DMS79 treated with DMSO at 0.1 percent for 48 hours (cell line): ENCODE measurements at regions not wholly inside any gene's neighbourhood (a gene's known extent, or its start where the extent isn't known, plus 50 kb on each side); places are given as distances from the start of the nearest gene placed in this dataset.

Experiments
- DNase-seq: peaks from one replicate; lab custom pipeline; 2025; lab: John Stamatoyannopoulos, UW

DNA sequence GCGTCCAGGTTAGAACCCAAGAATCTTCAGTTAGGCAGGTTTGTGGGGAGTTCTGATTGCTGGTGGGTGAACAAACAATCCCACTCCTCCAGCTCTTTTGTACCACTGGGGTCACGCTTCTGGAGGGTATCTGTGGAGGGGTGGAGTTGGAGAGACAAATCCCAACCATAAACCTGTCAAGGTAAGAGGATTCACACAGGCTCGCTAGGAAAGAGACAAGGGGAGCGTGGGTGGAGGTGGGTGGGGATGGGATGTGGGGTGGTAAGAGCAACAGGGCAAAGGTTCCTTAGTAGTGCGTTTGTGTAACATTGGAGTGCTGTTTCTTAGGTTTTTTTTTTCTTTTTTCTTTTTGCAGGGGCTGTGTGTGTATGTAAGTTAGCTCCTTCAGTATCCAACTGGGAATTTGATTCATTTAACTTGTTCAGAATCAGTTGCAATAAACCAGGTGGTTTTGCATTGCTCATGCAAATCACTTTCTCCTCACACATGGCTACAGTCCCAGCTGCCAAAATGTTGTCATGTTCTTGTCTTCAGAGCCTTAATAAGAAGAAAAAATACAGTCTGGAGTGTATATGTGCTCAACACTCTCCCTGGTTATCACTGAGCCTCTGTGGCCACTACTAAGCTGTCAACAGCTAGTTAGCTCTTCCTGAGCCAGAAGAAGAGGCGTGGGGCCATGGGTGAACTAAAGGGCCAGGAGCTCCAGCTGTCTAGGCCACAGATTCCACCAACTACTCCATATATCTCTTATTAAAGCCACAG, 164.0 kb upstream of the RAD23B start:
- no peak for DNase-seq

DNA sequence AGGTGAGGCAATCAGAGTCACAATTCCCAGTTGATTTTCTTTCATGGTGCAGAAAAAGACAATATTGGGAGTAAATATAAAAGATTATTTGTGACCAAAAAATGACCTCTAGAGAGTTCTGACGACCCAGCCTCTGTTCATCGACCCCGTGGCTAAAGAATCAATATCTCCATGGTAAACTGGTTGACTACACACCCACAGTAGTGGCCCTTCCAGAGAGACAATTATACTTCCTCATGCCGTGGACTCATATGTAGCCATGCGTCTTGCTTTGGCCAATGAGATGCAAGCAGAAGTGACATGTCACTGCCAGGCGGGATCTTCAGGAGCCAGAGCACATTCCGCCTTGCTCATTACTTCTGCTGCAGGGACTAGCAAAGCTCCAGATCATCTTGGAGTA, 163.3 kb upstream of the RAD23B start:
- no peak for DNase-seq

DNA sequence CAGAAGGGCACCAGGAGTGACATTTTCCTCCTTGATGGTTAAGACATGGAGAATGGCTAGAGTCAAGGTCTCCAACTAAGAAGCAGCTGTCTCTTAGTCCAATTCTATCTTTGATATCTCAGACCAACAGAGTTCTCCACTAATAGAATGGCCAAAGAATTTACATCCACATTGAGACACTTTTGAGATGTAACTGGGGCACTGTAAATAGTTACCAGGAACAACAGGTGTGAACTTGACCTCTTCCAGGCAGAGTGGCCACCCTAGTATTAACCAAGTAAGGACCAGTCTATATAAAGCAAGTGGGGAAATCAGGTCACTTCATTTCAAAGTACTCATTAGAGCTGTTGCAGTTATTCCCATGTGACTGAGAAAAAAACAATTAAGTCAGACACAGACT, 159.7 kb upstream of the RAD23B start:
- DNase-seq = no peak

DNA sequence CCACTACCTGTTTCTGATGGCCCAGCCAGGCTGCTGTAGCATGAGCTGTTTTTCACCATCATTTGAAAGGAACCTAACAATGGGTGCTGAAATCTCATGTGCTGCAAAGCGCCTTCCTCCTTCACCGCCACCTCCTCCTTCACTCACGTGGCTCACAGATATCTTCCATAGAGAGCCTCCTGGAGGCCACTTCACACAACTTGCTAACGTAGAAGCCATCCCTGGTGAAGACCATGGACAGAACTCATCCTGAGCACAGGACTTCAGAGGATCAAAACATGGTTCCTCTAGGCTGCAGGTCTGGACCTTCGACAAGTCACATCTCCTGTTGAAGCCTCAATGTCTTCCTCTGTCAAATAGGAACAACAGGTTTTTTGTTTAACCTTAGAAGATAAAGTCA, 155.5 kb upstream of the RAD23B start:
- no peak for DNase-seq

DNA sequence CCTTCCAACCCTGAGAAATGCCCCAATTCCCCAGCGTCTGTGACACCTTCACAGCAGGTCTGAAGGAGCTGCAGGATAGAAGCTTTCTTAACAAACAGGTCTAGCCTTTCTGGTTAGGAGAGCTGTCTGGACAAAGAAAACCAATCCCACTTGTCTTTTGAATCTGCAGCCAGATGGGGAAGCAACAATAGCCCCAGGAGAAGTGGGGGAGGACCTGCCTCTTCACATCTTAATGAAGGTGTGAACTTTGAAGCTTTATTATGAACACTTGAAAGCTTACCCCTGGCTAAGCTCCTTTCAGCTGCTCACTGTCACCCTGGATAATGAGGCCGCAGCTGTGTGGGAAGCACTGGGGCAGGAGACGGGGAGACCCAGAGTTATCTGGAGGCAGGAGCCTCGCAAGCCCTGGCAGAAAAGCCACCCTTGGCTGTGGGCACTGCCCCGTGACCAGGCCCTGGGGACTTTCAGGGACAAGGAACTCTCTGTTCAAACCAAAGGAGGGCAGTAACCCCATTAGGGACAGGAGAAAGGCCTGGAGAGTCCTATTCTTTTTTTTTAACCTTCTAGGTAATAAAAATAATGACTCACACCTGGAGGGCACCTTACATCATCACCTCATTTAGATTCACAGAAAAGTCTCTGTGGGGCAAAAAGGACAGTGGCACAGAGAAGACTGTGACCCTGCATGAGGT, 151.8 kb upstream of the RAD23B start:
- peak; percentile 51 for DNase-seq

DNA sequence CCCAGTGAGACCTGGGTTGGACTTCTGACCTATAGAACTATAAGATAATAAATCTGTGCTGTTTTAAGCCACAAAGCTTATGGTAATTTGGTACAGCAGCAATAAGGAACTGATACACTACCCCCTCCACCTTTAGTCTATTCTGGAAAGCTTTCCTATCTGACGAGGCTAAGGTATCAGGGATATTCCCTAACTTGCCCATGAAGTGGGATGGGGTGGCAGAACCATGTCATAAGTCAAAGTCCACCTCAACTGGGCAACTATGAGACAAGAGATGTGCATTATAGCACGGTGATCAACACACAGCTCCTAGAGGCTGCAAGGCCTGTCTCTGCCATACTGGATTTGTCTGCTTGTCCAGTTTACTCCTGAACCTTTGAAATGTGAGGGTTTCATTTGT, 146.8 kb upstream of the RAD23B start:
- no peak for DNase-seq

DNA sequence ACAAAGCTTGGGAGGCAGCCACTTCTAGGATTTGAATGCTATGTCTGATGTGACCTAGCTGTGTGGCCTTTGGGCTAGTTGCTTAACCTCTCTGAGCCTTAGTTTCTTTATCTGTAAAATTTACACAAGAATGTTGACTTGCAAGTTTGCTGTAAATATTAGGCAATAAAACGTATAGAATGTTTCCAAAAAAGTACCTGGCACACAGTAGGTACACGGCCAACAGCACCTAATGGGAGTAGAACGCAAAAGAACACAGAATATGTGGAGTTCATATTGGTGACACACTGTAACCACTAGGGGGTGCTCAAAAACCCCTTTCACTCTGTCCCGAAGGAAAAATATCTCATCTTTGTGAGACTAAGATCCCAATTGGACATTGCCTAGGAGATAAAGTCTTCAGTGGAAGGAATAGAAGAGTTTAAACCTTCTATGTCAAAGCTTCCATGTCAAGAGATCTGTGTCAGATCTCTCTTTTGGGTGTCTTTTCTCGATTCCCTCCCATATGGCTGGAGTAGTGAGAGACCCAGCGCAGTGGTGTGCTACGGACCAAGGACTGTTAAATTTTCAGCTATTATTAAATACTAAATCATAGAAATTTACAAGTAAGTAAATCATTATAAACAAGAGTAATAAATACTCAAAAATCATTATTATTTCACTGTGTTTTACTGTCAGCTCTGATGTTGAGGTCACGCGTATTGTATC, 145.4 kb upstream of the RAD23B start:
- no peak for DNase-seq

DNA sequence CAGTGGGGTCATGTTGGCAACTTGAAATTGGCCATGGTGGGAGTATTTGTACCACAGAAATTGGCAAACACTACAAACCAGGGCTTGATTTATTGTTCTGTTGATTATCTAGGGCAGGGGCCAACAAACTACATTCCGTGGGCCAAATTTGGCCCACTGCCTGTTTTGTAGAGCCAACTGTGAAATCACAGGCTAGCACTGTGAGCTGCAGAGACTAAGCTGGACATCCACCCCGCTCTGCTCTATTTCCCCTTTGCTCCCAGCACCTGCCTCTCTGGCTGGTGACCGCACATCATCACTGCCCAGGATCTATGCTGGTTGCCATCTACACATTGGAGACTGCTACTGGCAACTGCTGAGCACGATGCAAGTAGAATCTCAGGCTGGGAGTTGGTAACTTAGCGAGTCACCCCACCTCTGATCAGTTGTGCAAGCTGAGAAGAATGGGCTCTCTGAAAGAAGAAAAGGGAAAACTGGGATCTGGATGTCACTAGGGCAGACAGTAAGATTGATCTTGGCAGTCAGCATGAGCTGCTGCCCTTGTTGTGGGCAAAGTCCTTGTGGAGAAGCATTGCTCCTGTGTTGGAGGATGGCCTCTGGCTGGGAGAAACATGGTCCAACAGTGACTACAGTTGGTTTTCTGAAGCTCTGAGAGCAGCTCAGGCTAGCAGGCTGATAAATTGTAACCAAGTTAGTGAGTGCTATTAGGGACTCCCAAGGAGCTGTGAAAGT, 144.7 kb upstream of the RAD23B start:
- DNase-seq = no peak

DNA sequence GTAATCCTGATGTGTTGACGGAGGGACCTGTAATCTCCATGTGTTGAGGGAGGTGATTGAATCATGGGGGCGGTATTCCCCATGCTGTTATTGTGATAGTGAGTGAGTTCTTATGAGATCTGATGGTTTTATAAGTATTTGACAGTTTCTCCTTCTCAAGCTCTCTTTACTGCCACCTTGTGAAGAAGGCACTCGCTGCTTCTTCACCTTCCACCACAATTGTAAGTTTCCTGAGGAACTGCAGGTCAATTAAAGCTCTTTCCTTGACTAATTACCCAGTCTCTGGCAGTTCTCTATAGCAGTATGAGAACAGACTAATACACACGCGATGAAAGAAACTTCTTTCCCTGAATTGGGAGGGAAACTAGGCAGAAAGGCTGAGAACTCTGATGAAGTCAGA, 141.1 kb upstream of the RAD23B start:
- DNase-seq = no peak

DNA sequence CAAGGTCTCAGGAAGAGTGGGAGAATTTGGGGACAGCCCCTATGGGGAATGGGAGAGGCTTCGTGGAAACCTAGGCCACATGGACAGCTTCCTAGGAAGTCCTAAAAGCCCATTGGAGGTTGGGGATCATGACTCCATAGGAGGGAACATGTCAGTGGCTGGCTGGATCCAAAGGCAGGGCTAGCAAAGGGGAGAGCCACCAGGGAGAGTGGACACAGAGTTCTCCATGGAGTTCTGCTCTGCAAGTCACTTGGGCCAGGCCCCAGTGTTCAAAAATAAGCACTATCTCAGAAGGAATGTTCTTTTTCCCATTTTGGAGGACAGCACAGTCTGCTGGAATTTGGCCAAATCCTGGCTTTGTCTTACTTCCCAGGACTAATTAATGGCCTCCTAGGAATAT, 140.6 kb upstream of the RAD23B start:
- DNase-seq = no peak

DNA sequence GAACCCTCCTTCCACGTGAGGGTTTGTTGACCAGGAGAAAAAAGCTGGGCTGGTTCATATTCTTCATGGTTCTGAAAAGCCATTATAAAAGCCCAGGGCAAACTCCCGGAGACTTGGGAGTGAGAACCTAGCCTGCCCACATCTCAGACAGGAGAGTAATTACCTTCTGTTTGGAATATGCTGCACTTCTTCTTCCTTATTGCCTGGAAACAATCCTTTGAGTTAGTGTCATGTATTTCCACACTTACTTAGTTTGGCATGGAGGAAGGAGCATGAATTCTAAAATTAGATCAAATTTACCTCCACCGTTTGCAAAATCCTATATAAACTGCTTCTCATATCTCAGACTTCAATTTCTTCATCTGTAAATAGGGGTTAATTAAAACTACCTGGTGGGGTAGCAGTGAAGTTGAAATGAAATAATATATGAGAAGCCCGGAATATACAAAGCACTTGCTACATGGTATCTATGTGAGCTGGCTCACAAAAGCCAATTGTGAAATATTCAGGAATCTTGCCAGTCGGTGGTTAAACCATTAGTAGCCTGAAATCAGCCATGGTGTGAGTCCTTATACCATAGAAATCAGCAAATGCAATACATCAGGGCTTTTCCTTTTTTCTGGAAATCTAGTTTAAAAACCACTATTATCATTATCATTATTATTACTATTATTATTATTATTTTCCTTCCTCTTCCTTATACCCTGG, 140.0 kb upstream of the RAD23B start:
- no peak for DNase-seq

DNA sequence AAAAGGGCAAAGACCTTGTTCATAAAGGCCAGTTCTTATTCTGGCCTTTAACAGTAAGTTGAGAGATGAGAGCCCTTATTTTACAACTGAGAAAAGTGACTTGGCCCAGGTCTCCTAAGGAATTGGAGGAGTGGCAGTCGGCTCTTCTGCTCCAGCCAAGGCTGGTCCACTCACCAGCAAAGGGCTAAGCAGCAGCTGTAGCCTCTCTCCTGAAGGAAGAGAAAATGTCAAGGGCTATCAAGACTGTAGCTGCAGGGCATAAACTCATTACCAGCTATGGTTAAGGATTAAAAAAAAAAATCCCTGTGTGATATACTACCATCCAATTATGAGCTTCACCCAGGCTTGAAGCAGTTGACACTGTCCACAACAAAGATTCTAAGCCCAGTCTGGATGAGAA, 138.6 kb upstream of the RAD23B start:
- peak; percentile 50 for DNase-seq

DNA sequence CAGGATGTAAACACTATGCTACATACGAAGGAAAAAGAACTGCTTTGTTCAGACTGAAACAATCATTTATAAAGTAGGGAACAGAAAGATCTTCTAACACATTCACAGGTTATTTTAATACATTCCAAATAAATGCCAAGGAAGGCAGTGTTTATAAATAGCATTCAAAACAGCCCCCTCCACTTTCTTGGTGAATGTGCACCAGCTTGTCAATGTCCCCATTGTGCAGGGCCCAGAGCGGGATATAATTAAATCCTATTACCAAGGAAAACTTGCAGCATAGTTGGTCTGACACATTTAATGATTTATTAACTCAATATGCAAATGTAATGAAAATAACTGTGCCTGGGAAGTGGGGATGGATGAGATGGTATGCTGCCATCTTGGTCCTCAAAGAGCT, 135.9 kb upstream of the RAD23B start:
- no peak for DNase-seq

DNA sequence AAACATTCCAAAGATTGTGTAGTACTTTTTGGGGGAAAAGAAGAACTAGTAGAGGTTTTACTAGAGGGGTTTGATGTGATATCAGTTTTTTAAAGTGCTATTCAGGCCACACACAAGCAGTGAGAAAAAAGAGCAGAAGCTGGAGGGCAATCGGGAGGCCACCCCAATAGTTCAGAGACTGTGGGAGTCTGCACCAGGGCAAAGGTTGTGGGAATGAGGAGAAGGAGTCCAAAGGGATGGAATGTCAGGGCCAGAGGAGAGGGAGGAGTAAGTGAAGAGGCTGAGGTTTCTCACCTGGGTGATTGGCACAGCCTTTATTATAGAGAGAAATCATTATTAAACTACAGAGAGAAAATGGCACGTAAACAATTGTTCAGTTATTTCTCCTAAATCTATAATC, 134.9 kb upstream of the RAD23B start:
- no peak for DNase-seq

DNA sequence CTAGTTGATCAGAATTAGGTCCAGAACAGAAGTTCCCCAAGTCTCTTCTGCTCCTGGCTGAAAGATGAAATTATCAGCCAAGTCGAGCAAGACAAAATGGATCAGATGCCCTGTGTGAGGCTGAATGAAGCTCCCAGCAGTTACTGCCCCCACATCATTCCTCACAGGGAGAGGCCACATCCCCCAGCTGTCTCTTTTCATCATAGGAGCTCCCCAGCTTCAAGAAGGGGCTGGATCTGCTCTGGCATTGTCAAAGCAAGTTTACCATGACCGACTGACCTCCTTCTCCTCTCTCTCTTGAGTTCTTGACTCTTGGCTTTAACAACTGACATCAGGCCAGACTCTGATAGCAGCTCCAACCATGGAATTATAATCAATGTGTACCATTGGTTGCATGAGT, 133.3 kb upstream of the RAD23B start:
- DNase-seq = no peak

DNA sequence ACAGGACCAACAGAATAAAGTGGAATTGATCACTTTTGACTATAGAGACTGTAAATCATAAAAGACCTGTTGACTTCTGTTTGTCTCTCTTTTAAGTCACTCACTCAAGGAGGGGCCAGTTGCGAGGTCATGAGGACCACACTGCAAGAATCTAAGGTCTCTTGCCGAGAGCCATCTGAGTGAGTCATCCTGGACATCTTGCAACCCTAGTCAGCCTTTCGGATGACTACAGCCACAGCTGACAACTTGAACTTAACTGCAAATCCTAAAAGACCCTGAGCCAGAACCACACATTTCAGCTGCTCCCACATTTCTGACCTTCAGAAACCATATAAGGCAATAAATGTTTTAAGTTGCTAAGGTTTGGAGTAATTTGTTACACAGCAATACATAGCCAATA, 129.7 kb upstream of the RAD23B start:
- no peak for DNase-seq

DNA sequence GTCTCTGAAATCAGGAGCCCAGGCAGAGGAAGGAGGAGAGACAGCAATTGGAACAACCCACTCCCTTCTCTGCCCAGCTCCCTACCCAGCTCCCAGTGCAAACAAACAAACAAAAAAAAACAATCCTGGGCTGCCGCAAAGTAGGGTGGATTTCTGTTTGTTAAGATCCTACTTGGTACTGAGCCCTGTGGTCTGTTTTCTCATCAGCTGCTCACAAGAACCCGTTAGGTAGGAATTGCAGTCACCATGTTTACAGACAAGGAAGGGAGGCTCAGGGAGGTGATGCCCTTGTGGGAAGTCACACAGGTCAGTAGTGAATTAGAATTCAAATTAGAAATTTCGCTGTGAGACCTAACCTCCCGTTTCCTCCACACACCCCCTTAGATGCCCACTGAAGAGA, 128.8 kb upstream of the RAD23B start:
- no peak for DNase-seq

DNA sequence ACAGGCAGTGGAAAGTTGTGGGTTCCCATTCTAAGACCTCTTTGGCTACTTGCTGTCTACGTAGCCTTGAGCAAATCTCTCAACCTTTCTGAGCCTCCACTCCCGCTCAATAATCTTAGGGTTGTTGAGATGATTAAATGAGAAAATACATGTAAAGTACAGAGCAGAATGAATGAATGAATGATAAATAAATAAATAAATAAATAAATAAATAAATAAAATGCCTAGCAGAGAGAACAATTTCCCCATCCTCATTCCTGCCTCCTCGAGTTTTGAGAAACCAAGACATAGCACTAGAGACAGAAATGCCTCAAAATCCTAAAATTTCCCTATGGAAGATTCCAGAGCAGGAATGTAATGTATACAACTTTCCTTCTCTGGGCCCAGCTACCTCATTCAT, 128.3 kb upstream of the RAD23B start:
- no peak for DNase-seq

DNA sequence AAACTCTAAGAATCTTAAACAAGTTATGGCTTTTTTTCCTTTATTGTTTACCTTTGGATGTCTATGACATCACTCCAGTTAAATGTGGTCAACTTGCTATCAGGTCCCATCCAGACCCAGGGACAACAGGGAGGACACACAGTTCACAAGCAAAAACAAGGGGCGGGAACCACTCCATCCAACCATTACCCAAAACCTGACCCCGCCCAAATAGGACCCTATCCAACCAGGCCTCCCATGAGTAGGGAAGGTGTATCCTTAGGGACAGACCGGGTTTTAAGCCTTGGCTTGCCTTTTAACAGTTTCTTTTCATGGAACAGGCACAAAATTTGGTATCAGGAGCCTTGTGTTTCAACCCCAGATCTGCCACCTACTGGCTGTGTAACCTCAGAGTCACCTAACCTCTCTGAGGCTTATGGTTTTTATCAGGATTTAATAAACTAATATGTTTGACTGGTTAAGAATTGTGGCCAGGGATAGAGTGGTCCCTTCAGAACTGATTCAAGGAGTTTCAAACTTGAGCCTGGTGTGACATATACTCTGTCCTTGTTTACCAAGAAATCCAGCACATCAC, 127.7 kb upstream of the RAD23B start:
- no peak for DNase-seq

DNA sequence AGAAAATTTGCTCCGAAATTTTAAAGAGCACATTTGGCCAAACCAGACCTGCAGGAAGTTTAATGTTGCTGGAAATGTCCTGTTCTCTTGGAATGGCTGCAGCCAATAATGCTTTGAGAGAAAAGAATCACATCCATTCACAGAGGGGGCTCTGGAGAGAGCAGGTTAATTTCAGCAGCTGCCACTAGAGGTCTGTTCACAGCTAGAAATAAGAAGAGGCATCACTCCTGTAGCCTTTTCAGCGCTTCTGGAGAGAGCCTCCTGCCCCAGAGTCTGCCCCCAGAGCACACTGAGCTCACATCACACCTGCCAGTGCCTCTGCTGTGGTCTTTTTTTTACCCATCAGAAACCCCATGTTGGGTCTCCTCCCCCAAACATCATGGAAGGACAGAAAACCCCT, 124.8 kb upstream of the RAD23B start:
- DNase-seq = no peak

DNA sequence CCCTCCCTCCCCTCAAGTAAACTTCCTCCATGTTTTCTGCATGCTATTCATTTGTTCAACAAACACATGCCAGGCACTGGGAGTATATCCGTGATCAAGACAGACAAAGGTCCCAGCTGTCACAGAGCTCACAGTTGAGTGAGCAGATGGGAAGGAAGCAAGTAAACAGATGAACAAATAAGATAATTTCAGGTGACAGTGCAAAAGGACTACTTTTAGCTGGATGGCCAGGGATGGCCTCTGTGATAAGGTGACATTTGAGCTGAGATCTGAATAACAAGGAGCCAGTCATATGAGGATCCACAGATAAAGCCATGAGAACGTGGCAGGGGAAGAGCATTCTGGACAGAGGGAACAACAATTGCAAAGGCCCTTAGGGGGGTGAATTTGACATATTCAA, 121.7 kb upstream of the RAD23B start:
- no peak for DNase-seq

DNA sequence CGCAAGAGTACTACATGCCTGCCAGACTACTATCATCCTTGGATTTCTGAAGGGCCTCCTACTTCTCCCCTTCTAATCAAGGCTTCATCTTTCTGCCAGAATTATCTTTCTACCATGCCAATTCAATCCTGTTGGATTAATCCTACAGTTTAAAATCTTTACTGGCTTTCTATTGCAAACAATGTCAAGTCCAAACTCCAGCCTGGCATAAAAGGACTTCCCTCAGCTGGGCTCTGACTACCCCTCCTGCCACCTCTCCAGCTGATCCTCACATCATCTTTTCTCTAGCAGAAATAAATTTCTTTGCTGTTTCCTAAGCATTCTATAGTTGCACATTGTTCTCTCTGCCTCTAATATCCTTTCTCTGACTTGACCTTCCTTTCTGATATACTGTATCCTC, 119.7 kb upstream of the RAD23B start:
- no peak for DNase-seq
